ENCODE measurements at regions not wholly inside any gene's neighbourhood (a gene's known extent, or its start where the extent isn't known, plus 50 kb on each side); places are given as distances from the start of the nearest gene placed in this dataset.

- Mint-ChIP-seq H3K4me1 (peaks cover 47 to 53% of the 10 kb centered on the region in 2 donors), H3K27me3 (ENCODE audit: low read depth in 3 of 3) (peaks cover 0 to 3% (median 0%) of the 10 kb centered on the region in 3 donors), H3K4me3 (peak overlapping the region in 1 of 5 donors; percentile 17), H3K27ac (no peak overlapping the region), H3K36me3 (peaks cover 3 to 11% (median 5%) of the 10 kb centered on the region in 3 donors), H3K9me3 (no peaks in the 10 kb centered on the region)
- DNase-seq = no peak
Measured at GRCh38 chr14:89502966-89503365, 85.9 kb upstream of the FOXN3 start.

- H3K4me3 Mint-ChIP-seq = no peak overlapping the region
- DNase-seq = no peak
- peaks cover 3 to 11% (median 9%) of the 10 kb centered on the region in 3 donors for H3K36me3 Mint-ChIP-seq
- peaks cover 42 to 48% of the 10 kb centered on the region in 2 donors for H3K4me1 Mint-ChIP-seq
- no peaks in the 10 kb centered on the region for H3K9me3 Mint-ChIP-seq
- H3K27ac Mint-ChIP-seq = no peak overlapping the region
- peaks cover 0 to 5% (median 0%) of the 10 kb centered on the region in 3 donors for H3K27me3 Mint-ChIP-seq (ENCODE audit: low read depth in 3 of 3)
Measured at GRCh38 chr14:89501381-89501780, 84.3 kb upstream of the FOXN3 start.

- no peaks in the 10 kb centered on the region for H3K9me3 Mint-ChIP-seq
- H3K36me3 Mint-ChIP-seq = peaks cover 3 to 11% (median 9%) of the 10 kb centered on the region in 3 donors
- DNase-seq = no peak
- no peak overlapping the region for H3K4me3 Mint-ChIP-seq
- H3K27me3 Mint-ChIP-seq (ENCODE audit: low read depth in 3 of 3) = peaks cover 0 to 5% (median 0%) of the 10 kb centered on the region in 3 donors
- peaks cover 42 to 55% of the 10 kb centered on the region in 2 donors for H3K4me1 Mint-ChIP-seq
- H3K27ac Mint-ChIP-seq = peak overlapping the region in 2 of 6 donors; percentile 45 to 57
Measured at GRCh38 chr14:89500303-89500702, 83.3 kb upstream of the FOXN3 start.

- Mint-ChIP-seq H3K27ac (no peak overlapping the region), H3K9me3 (no peaks in the 10 kb centered on the region), H3K36me3 (peaks cover 3 to 9% (median 9%) of the 10 kb centered on the region in 3 donors), H3K27me3 (ENCODE audit: low read depth in 3 of 3) (peaks cover 0 to 2% (median 0%) of the 10 kb centered on the region in 3 donors), H3K4me3 (no peak overlapping the region), H3K4me1 (peaks cover 32 to 53% of the 10 kb centered on the region in 2 donors)
- DNase-seq = no peak
Measured at GRCh38 chr14:89498878-89499277, 81.8 kb upstream of the FOXN3 start.

- Mint-ChIP-seq H3K9me3 (no peaks in the 10 kb centered on the region), H3K36me3 (peaks cover 3 to 9% (median 3%) of the 10 kb centered on the region in 3 donors), H3K27me3 (ENCODE audit: low read depth in 3 of 3) (peaks cover 0 to 2% (median 2%) of the 10 kb centered on the region in 3 donors), H3K4me3 (no peak overlapping the region), H3K4me1 (peaks cover 24 to 42% of the 10 kb centered on the region in 2 donors), H3K27ac (peak overlapping the region in 2 of 6 donors; percentile 3 to 32)
- DNase-seq = no peak
Measured at GRCh38 chr14:89495718-89496117, 78.7 kb upstream of the FOXN3 start.

- peaks cover 0 to 5% (median 4%) of the 10 kb centered on the region in 3 donors for H3K36me3 Mint-ChIP-seq
- H3K4me3 Mint-ChIP-seq = no peak overlapping the region
- no peak overlapping the region for H3K27ac Mint-ChIP-seq
- peaks cover 24 to 53% of the 10 kb centered on the region in 2 donors for H3K4me1 Mint-ChIP-seq
- DNase-seq = no peak
- H3K27me3 Mint-ChIP-seq (ENCODE audit: low read depth in 3 of 3) = peaks cover 0 to 2% (median 2%) of the 10 kb centered on the region in 3 donors
- H3K9me3 Mint-ChIP-seq = no peaks in the 10 kb centered on the region
Measured at GRCh38 chr14:89493877-89494634, 77.0 kb upstream of the FOXN3 start.

- Mint-ChIP-seq H3K27ac (peak overlapping the region in 1 of 6 donors; percentile 42), H3K27me3 (ENCODE audit: low read depth in 3 of 3) (peaks cover 2 to 3% (median 2%) of the 10 kb centered on the region in 3 donors), H3K4me3 (no peak overlapping the region), H3K4me1 (peaks cover 21 to 53% of the 10 kb centered on the region in 2 donors), H3K9me3 (no peaks in the 10 kb centered on the region), H3K36me3 (peaks cover 0 to 5% (median 4%) of the 10 kb centered on the region in 3 donors)
- DNase-seq = no peak
Measured at GRCh38 chr14:89493406-89493805, 76.4 kb upstream of the FOXN3 start.

GRCh38 chr14:89491711-89492381, 74.8 kb upstream of the FOXN3 start:
- no peak for DNase-seq
- Mint-ChIP-seq H3K27me3 (ENCODE audit: low read depth in 3 of 3) (peaks cover 2 to 5% (median 2%) of the 10 kb centered on the region in 3 donors), H3K9me3 (no peaks in the 10 kb centered on the region), H3K27ac (no peak overlapping the region), H3K4me3 (no peak overlapping the region), H3K36me3 (peaks cover 0 to 5% (median 0%) of the 10 kb centered on the region in 3 donors), H3K4me1 (peaks cover 25 to 58% of the 10 kb centered on the region in 2 donors)

- Mint-ChIP-seq H3K4me1 (peaks cover 31 to 62% of the 10 kb centered on the region in 2 donors), H3K4me3 (no peak overlapping the region), H3K27ac (no peak overlapping the region), H3K36me3 (peaks cover 0 to 15% (median 7%) of the 10 kb centered on the region in 3 donors), H3K27me3 (ENCODE audit: low read depth in 3 of 3) (peaks cover 2 to 5% (median 2%) of the 10 kb centered on the region in 3 donors), H3K9me3 (no peaks in the 10 kb centered on the region)
- no peak for DNase-seq
Measured at GRCh38 chr14:89490466-89490865, 73.4 kb upstream of the FOXN3 start.

- no peak for DNase-seq
- Mint-ChIP-seq H3K4me1 (peaks cover 34 to 61% of the 10 kb centered on the region in 2 donors), H3K27ac (no peak overlapping the region), H3K9me3 (no peaks in the 10 kb centered on the region), H3K27me3 (ENCODE audit: low read depth in 3 of 3) (peaks cover 2 to 5% (median 2%) of the 10 kb centered on the region in 3 donors), H3K4me3 (no peak overlapping the region), H3K36me3 (peaks cover 0 to 15% (median 11%) of the 10 kb centered on the region in 3 donors)
Measured at GRCh38 chr14:89489761-89490437, 72.9 kb upstream of the FOXN3 start.

- DNase-seq = no peak
- H3K4me3 Mint-ChIP-seq = no peak overlapping the region
- no peaks in the 10 kb centered on the region for H3K9me3 Mint-ChIP-seq
- no peak overlapping the region for H3K27ac Mint-ChIP-seq
- peaks cover 0 to 19% (median 15%) of the 10 kb centered on the region in 3 donors for H3K36me3 Mint-ChIP-seq
- peaks cover 2 to 6% (median 2%) of the 10 kb centered on the region in 3 donors for H3K27me3 Mint-ChIP-seq (ENCODE audit: low read depth in 3 of 3)
- peaks cover 28 to 51% of the 10 kb centered on the region in 2 donors for H3K4me1 Mint-ChIP-seq
Measured at GRCh38 chr14:89486961-89487360, 69.9 kb upstream of the FOXN3 start.

- H3K27ac Mint-ChIP-seq = peak overlapping the region in 1 of 6 donors; percentile 51
- peaks cover 0 to 20% (median 15%) of the 10 kb centered on the region in 3 donors for H3K36me3 Mint-ChIP-seq
- peaks cover 0 to 6% (median 2%) of the 10 kb centered on the region in 3 donors for H3K27me3 Mint-ChIP-seq (ENCODE audit: low read depth in 3 of 3)
- no peaks in the 10 kb centered on the region for H3K9me3 Mint-ChIP-seq
- DNase-seq = no peak
- peaks cover 29 to 55% of the 10 kb centered on the region in 2 donors for H3K4me1 Mint-ChIP-seq
- H3K4me3 Mint-ChIP-seq = no peak overlapping the region
Measured at GRCh38 chr14:89486505-89486904, 69.5 kb upstream of the FOXN3 start.

- Mint-ChIP-seq H3K9me3 (no peaks in the 10 kb centered on the region), H3K4me3 (no peak overlapping the region), H3K27me3 (ENCODE audit: low read depth in 3 of 3) (peaks cover 0 to 6% (median 2%) of the 10 kb centered on the region in 3 donors), H3K36me3 (peaks cover 0 to 21% (median 15%) of the 10 kb centered on the region in 3 donors), H3K4me1 (peaks cover 35 to 63% of the 10 kb centered on the region in 2 donors), H3K27ac (peak overlapping the region in 1 of 6 donors; percentile 57)
- no peak for DNase-seq
Measured at GRCh38 chr14:89485264-89485663, 68.2 kb upstream of the FOXN3 start.
